GM18502 (cell line): ENCODE measurements at regions not wholly inside any gene's neighbourhood (a gene's known extent, or its start where the extent isn't known, plus 50 kb on each side); places are given as distances from the start of the nearest gene placed in this dataset.
"Not testable (repeated sequence)": the region's sequence is repeated elsewhere in the genome, so short reads cannot be mapped to it uniquely, and the experiment has no call there.

ENCODE experiments used
- ATAC-seq: cut with Tn5 transposase; IDR thresholded peaks from one replicate; pipeline ENCODE4 v1.9.1; 2021; ENCODE audit warnings: mild to moderate bottlenecking; ENCODE audit not compliant: unreplicated experiment, poor library complexity

DNA sequence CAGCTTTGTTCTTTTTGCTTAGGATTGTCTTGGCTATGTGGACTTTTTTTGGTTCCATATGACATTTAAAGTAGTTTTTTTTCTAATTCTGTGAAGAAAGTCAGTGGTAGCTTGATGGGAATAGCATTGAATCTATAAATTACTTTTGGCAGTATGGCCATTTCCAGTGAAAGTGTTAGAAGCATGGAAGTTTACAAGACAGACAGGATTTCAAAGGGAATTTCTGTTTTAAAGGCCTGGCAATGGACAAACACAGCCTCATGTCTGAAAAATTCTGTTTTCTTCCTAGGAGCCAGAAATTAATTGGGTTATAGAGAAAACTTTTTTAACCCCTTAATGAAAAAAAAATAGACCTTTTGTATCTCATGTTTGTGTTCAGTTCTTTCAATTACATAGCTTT, 184.4 kb downstream of the ATP23 start:
- ATAC-seq, result not testable (repeated sequence)

DNA sequence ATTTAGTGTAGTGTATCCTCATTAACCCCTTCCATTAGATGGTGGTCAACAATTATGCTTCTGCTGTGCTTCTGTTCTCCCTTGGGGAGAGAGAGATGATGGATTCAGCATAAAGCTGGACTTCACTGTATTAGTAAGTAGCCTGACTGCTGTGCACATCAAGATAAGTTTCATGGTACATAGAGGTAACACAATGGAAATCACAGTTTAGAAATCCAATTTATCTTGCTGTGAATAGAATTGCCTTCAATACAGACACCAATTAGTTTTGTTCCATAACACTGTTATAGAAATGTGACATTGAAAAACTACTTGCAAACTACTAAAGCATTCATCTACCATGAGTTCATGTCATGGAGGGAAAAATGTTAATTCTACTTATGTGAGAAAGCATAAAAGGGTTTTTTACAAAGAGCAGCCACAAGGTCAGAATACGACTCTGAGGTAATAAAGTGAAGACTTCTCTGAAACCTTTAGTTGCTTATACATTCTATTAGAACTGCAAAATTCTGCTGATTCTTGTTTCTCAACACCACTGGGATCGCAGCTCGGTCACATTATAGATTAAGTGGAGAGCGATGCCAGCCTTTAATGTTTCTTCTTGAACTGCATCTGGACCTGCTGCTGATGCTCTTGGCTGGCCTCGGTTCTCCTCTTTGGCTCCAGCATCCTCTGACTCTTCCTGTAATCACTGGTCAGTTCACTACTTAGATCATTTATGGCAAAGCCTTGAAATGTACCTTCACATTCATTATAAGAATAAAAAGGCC, 190.8 kb downstream of the ATP23 start:
- no peak for ATAC-seq

DNA sequence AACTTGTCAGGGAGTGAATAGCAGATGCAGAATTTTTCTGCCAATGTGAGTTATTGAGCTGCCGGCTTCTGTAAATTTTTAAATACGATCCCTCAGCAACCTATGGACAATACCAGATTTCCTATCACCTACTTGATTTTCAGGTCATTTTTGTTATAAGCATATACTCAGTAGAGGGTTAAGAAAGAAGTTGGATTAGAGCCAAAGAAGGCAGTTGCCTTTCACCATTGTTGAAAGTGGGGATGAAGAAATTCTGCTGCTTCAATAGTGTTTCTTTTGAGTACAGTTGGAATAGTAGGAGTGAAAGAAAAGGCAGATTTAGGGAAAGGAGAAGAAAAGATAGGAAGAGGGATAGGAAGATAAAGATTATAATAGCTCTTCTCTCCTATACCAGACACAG, 197.1 kb downstream of the ATP23 start:
- no peak for ATAC-seq

DNA sequence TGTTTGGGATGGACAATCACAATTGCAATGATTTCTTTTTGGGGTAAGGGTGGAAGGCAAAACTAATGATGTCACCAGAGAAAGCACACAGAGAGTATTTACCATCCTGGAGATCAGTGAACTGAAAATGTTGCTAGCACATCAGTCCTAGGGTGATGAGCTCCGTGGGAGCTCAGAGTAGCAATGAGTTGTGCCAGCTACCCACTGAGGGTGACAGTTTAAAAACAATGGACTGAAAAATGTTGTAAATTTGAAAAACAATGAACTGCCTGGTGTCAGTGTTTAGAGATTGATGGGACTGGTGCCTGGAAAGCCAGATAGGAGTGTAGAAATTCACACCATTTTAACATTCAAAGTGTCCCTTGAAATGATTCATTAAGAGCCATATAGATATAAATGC, 198.5 kb downstream of the ATP23 start:
- ATAC-seq, result no peak

DNA sequence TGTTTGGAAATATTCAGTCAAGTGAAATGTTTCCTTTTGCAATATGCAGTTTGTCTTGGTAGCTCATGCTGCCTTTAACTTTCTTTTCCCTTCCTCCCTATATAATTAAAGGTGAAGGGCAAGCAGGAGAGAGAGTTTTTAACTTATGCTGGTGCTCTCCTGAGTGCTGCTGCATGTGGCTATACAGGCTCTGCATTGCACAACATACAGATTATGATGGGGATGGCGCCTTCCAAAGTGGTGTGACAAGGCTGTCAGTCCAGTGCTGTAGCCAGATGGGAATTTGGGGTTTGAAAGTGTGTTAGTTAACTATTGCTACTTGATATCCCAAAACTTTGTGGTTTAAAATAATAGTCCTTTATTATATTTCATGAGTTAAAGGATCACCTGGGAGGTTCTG, 199.0 kb downstream of the ATP23 start:
- no peak for ATAC-seq

DNA sequence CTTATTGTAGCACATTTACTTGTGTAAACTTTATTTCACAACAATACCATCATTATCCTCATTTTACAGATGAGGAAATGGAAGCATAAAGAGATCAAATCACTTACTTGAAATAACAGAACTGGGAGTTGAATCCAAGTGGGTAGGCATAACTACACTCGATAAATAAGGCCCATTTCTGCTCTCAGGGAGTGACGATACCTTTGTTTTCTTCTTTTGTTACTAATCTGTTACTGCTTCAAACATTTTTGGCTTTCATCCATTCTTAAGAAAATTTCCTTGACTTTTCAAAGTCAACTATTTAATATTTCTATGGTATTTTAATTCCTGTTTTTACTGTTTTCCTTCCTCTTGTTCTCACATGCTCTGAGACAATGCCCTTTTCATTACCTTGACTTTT, 201.6 kb downstream of the ATP23 start:
- ATAC-seq, result no peak

DNA sequence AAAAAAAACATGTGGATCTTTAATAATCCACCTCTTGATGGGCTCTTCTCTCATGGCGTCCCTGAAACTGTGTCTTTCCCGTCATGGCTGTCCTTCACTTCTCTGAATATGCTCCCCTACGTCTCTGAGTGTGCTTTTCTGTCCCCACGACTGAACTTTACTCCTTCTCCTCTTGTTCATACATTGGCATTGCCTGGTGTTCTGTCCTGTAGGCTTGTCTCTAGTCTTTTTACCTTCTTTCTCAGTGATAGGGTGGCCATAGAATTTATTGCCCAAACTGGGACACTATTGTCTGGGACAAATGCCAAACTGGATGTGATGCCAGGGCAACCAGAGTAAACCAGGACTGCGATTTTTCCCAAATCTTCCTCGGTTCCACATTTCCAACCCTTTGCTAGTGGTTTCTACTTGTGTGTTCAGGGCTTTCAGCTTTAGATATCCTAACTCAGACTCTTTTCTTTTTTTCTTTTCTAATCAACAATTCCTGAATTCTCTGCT, 202.2 kb downstream of the ATP23 start:
- no peak for ATAC-seq

DNA sequence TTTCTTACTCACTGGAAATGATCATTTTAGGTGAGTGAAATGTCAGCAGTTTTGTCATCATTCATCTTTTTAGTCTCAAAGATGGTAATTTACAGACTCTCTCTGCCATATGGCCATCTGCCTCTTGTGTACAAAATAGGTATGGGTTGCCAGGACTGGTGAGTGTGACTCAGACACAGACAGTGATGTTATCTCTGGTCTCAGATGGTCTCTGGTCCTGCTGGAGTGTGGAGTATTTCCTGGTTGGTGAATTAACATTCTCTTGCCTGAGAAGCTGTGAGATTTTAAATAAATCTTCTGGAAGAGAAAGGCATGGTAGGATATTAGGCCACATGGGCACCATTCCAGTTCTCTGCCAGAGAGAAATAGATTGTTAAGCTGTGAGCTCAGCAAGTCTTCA, 207.0 kb downstream of the ATP23 start:
- ATAC-seq, result no peak

DNA sequence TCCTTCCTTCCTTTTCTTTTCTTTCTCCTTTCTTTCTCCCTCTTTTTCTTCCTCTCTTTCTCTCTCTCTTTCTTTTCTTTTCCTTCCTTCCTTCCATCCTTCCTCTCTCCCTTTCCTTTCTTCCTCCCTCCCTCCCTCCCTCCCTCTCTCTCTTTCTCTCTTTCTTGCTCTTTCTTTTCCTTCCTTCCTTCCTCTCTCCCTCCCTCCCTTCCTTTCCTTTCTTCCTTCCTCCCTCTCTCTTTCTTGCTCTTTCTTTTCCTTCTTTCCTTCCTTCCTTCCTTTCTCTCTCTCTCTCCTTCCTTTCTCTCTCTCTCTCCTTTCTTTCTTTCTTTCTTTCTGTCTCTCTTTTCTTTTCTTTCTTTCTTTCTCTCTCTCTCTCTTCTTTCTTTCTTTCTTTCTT, 207.6 kb downstream of the ATP23 start:
- no peak for ATAC-seq

DNA sequence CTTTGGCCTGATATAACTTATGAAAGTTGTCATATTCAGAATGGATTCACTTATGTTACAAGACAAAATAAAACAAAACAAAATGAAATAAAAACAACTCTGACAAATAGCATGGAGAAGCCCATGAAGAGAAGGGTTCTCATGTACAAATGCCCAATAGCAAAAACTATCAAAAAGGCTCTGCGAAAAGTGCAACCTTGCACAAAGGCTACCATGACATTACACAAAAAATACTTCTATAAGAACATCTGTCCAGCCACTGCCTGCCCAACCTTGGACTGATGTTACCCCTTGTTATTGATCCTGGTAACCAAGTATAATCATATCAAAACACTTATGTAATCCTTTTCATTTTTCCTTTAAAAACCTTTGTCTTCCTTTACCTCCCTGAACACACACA, 213.0 kb downstream of the ATP23 start:
- no peak for ATAC-seq

DNA sequence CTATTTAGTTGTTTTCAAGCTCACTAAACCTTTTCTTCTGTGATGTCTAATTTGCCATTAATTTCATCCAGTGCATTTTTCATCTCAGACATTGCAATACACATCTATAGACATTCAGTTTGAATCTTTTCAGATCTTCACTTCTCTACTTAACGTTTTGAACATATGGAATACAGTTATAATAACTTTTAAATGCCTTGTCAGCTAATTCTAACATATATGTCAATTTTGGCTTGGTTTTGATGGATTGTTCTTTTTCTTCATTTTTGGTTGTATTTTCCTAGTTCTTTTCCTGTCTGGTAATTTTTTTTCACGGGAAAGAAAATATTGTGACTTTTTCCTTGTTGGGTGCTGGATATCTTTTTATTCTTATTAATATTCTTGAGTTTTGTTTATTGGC, 215.3 kb downstream of the ATP23 start:
- ATAC-seq, result no peak

DNA sequence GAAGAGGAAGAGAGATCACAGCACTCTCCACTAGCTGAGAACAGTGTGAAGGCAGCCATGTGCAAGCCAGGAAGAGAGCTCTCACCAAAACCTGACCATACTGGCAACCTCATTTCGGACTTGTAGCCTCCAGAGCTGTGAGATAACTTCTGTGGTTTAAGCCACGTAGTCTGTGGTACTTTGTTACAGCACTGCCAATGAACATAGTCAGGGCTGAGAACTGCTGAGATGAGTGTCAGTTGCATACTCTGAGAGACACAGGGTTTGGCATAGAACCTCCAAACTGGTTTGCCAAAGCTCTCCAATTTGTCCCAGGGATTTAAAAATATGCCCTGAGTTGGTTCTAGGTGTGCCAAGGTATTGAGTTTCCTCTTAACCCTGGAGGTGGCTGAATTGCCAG, 218.6 kb downstream of the ATP23 start:
- ATAC-seq, result no peak

DNA sequence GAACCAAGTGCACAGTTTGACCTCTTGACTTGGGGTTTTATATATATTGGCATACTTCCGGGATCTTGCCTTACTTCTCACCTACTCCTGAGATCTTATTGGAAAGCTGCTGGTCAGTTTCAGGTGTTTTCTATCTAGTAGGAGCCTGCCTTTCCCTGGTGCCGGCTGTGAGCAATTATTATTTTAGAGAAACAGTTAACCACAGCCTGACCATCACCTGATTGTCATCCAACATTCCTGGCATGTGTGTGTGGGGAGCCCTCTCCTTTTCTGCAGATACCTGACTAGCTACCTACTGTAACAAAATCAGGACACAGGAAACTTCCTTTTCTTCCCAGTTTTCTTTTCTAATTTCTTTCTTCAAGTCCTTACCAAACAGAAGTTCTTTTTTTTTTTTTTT, 220.4 kb downstream of the ATP23 start:
- no peak for ATAC-seq

DNA sequence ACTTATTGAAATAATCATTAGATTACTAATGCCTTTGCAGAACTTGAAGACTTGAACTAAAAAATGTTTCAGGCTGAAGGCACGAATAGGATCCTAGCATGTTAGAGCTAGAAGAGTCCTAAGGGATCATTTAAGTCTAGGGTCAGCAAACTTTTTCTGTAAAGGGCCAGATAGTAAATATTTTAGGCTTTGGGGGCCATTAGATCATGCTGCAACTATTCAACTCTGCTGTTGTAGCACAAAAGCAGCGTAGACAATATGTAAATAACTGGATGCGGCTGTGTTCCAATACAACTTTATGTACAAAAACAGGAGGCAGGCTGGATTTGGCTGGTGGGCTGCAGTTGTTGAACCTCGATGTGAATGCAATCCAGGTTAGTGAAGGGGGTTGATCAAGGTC, 221.7 kb downstream of the ATP23 start:
- no peak for ATAC-seq

DNA sequence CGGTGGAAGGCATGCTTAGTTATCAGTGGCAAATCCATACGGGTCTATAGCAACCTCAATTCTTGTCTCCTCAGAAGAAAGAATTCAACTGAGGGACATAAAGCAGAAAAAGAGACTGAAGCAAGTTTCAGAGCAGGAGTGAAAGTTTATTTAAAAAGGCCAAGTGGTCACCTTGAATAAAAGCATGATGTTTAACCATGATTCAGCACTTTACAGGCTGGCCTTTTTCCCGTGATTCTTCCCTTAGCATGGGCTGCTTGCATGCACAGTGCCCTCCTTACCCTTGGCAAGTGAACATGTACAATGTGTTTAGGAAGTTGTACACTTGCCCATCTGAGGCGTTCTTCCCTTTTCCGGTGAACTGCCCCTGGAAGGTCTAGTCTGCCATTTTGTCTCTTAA, 225.3 kb downstream of the ATP23 start:
- no peak for ATAC-seq

DNA sequence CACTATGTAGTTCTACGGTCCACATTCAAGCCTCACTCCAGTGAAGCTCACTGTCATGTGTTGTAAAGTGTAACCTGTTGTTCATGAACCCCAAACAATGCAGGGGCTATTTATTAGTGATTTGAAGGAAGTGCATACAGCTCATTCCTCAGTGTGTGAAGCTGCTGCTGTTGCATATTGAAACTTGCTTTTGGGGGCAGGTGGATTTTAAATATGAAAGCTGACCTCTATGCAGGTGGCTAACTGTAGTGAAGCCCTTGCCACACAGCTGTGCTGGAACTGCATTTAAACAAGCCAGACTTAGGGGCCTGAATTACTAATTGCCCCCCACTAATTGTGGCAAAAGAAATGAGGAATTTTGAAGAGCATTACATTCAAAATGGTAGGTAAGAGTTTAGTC, 226.3 kb downstream of the ATP23 start:
- ATAC-seq, result no peak

DNA sequence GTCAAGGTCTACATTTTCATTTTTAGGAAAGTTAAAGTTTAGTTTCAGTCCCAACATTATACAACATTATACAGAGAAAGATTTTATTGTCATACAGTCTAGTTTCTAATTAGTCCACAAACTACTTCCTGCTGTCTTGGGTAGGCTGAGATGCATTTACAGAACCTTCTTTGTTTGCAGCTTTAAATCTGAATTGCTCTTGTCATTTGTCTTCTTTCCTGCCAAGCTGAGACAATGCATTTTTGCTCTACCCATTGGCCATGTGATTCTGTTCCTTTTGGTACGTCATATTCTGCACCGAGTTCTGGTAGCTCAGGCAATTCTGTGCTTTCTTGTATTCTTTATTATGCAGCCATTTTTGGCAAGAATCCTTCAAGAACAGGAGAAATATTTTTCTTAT, 228.5 kb downstream of the ATP23 start:
- no peak for ATAC-seq

DNA sequence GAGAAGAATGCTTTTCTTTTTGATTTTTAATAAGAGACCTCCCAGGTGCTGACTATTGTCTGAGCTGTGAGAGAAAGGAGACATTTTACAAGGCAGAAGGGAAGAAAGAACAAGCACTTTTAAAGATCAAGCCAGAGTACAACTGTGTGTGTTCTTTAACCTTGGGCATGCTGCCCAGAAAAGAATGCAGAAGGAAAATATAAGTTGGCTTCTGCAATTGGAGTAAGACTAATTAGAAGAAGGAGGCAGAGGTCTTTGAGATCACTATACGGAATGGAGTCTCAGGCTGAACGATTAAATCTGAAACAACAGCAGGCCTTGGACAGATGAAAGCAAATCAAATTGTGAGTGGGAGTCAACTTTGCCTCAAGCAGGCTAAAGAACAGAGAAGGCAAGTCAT, 230.5 kb downstream of the ATP23 start:
- no peak for ATAC-seq

DNA sequence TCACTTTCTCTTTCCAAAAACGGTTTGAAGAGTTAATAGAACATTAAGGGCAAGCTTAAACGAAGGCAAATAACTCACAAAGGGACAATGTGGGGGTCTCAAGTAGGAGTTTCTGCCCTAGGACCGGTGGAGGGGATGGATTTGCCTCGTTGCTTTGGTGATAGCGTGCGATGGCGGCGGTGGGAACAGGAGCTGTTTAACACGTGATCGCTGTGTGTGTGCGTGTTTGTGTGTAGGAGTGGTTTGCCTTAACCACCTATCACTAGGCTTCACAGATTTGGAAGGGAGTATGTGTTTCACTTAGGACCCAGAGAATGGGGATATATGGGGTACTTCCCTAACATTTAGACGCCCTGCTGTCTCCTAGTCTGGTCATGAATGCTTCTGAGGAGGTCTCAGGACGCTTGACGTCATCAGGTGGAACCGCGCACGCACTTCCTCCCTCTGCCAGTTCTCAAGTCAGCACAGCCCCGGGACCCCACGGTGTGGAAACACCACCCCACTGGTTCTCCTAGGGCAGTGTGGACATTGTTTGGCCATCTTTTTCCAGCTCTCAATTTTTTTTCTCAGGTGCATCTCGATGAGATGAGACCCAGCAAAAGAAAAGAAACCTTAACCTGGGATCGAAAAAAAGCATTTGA, 231.2 kb downstream of the ATP23 start:
- no peak for ATAC-seq

DNA sequence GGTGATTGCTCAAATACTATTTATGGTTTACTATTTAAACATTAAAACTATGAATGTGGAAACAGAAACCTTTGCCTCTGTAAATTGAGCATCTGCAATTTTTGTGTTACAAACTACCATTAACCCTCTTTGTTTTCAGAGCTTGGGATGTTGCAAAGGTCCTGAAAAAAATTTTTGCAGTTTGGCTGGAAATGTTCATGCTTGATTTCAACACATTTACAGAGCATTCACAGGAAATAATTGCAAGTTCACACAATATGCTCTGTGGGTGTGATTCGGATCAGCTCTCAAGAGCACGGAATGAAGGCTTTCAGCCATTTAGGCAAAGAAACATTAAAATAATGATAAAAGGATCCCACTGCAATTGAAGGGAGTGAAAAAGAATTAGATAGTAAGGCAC, 232.9 kb downstream of the ATP23 start:
- ATAC-seq, result no peak

DNA sequence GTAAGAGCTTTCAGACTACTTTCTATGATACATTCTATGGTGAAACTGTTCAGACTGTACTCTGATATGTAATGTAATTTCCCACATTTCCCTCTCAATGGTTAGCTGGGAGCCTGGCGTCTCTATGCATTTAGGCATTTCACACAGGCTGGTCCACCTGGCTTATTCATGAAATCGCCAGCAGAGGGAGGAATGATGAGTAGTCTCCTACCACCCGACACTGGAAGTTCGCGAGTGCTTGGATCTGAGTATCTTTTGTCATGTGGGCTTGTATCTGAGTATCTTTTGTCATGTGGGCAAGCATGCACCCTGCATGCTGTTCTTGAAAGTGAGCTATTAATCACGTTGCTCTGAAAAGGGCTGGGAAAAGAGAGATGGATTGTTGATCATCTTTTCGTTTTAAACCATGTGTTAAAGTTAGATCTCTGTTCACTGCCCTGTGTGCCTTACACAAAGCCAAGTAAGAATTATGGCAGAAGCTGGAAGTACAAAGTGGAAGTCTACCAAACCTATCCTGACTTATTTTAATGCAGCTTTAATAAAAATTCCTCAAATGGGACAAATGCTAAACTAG, 235.0 kb downstream of the ATP23 start:
- ATAC-seq, result no peak

DNA sequence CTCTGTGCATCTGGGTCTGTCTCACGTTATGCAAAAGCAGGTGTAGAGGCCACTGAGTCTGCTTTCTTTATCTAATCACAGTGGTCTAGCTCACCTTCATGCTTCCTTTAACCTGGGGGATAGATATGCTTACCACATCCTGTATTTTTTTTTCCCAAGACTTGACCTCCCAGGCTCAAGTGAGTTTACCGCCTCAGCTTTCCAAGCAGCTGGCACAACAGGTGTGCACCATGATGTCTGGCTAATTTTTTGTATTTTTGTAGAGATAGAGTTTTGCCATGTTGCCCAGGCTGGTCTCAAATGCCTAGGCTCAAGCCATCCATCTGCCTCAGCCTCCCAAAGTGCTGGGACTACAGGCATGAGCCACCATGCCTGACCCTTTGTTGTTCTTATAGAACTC, 236.0 kb downstream of the ATP23 start:
- no peak for ATAC-seq
